Hematopoietic multipotent progenitor cell treated with erythropoietin and hydrocortisone succinate and interleukin-3 and kit ligand, for 6 days (in vitro differentiated cells): ENCODE measurements at regions not wholly inside any gene's neighbourhood (a gene's known extent, or its start where the extent isn't known, plus 50 kb on each side); places are given as distances from the start of the nearest gene placed in this dataset.

Experiments
- DNase-seq: peaks from one replicate; pipeline ENCODE4 v3.0.0-alpha.2; 2015

DNA sequence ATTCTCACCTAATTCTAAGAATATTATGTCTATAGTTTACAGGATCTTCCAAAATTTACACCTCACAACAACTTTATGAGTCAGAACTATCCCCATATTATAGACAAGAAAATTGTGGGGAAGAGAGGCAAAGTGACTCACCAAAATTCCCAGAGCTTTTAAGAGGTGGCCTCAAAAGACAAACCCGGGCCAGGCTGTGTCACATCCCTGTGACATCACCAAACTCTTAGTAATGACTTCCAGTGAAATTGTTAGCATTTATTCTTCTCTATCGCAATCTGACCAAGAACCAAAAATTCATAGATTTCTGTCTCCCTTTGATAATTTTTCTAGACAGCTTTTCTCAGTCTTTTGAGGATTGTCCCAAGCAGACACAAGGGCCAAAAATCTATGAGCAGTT is 134.3 kb downstream of the SNX19 start:
- DNase-seq, result no peak

DNA sequence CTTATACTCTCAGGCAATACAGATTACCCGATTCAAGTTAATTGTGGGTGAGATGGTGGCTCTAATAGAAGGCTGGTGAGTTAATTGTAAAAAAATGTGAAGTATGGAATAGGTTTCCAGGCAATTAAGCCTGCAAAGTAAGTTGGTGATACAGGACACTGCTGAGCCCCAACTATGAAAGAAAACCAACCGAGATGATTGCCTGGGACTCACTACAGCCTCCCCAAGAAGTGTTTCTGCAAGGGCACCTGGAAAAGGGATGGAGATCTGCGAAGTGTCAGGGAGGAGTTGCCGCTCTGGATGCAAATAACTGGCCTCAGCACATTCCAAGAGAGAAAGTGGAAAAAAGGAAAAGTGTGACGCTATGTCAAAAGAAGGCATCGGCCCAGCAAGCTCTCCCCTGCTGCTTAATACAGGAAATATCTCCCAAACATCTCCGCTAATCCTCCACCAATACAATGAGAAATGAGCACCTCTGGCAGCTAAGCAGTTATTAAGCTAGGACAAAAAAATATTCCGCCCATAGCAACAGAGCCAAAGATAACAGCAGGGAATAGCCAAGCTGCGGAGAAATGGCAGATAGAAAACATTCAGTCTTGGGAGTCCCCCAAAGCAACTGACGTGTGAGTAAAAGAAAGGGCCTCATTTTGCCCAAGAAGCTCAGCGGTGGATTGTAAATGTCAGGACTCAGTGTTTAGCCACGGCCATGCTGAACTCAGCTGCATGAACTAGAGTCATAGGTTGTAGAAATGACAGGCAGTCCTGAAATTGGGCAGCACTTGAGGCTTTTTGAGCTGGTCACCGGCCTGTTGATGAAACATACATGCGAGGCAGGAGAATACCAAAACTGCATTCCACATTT is 133.7 kb downstream of the SNX19 start:
- DNase-seq, result no peak

DNA sequence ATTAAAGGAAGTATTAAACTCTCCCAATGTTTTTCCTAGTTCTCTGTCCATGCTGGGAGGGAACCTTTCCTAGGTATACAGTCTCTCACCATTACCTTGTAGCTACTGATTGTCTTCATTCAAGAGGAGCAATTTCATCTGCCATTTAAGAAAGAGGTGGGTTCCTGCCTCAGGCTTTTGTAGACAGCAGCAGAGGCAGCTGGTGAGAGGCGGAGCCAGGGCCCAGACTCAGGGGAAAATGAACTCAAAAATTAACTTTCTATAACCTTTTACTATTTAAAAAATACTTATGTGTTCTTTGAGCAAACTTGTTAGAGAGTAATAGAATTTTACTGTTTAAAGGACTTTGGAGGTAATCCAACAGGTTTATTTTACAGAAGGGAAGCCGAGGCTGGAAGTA is 133.0 kb downstream of the SNX19 start:
- no peak for DNase-seq

DNA sequence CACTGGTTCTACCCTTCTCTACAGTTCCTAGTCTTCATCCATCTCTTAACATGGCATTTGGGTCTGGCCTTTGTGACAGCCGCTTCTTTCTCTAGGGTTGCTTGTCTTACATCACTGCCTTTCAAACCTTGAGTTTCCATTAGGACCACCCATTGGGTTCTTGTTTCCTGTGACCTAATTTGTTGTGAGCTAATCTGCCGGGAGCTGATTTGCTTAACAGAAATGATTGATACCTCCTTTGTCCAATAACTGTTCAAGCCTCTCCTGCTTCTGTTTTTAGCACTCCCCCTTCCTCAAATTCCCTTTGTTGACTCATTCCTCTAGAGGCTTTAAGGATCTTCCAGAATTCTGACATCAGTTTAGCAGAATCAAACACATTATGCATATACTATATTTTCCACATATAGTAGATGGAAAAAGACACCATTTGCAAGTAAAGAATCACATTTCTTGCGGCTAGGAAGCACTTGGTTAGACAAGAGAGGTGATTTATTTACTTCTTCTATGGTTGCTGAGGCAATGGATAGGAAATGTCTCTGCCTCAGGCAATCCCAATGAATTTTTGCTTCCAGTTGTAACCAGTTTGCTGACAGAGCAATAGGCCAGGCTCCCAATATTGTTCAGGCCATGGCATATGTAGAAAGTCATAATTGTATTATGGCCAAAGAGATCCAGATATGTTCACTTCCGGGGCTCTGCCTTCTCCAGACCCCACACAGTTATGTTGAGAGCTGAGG is 130.7 kb downstream of the SNX19 start:
- DNase-seq, result no peak

DNA sequence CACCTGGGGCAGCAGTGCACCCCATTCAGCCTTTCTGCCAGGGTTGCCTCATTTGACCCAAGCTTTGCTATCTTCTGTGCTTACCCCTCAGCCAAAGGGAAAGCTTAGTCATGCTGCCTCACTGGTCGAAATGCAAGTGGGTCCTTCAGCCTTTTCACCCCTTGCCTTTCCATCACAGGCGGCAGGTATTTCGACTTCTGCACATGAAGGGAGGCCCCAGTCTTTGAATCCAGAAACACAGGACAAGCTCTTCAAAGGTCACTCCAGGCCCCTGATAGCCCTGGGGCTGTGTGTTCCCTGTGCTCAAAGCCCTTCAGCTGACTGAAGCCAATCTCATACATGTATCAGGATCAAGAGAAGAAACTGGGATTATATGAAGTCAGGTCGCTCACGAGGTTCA is 129.7 kb downstream of the SNX19 start:
- DNase-seq, result no peak

DNA sequence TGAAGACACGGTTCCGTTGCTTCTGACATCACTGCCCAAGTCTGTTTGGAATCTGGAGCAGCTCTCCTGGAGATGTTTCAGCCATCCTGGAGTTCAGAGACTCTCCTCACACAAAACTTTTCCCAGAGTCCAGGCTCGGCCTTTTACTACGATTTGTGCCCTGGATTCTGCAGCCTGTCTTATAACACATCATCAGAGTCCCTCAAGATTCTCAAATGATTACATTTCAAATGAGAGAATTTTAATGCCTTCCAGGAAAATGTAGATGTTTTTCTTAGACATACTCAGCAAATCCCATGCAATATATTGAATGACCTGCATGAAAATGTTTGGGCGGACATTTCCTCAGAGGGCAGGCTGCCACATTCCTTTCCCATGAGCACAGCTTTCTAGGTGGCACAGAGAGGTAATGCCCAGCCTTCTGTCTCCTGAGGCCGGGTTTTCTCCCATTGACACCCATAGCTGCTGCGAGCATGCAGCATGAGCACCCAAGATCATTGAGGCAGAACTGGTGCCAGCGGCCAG is 129.1 kb downstream of the SNX19 start:
- DNase-seq, result no peak

DNA sequence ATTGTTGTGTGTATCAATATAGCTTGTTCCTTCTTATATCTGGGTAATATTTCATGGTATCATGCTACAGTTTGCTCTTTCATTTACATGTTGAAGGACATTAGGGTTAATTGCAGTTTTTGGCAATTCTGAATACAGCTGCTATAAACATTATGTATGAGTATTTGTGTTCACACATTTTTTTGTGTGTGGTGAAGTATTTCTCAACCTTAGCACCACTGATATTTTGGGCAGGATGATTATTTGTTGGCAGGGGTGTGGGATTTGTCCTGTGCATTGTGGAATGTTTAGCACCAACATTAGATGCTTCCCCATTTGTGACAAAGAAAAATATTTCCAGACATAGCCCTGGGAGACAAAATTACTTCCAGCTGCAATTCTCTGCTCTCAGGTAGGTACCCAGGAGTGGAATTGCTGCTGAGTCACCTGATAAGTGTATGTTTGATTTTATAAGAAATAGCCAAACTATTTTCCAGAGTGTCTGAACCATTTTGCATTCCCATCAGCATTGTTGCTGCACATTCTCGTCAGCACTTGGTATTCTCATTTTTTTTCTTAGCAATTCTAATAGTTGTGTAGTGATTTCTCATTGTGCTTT is 128.2 kb downstream of the SNX19 start:
- no peak for DNase-seq

DNA sequence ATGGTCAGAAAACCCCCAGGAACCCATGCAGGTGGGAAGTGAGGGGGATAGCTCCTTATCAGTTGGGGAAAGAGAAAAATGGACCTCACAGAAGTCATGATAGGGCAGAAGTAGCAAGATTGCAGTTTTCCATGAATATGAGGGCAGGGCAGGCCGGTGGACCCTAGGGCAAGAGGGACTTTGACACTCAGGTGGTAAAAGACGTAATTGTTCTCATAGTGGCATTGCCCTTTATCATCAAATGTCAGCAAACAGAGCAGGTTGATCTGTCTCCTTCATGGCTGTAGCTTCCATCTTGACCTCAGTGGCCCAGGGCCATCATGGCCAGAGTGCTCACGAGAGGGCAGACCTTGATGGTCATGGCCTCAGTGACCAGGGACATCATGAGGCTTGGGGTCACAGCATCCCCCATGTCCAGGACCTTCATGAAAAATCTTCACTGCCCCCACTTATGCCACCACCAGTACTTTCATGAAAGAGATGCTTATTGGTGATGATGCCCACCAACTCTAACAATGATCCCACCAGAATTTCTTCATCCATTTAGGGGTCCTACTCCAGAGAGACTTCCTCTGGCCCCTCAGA is 127.1 kb downstream of the SNX19 start:
- DNase-seq, result no peak

DNA sequence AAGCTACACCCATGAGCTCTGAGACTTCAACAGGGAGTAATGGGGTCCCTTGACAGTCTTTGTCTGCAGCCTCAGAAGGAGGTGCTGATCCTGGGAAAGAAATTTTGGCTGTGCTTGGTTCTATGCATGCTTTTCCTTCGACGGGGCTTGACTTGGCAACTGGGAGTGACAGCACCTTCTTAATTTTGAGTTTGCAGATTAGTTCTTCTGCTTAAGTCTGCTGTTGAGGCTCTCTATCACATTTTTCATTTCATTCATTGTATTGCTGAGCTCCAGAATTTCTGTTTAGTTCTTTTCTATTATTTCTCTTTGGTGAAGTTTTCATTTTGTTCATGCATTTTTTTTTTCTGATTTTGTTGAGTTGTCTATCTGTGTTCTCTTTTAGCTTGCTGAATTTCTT is 125.6 kb downstream of the SNX19 start:
- DNase-seq, result no peak

DNA sequence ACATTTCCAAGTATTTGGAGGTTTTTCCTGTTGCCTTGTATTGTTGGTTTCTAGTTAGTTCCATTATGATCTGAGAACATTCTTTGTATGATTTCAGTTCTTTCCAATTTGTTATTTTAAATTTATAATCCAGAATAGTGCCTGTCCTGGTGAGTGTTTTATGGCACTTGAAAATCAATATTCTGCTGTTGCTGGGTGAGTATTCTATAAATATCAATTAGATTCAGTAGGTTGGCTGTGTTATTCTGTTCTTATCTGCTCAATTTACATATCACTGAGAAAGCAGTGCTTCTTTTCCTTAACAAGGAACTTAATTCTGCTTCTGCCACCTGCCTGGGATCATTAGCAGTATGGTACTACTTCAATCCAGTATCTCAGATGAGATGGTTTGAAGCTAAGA is 123.5 kb downstream of the SNX19 start:
- DNase-seq, result no peak

DNA sequence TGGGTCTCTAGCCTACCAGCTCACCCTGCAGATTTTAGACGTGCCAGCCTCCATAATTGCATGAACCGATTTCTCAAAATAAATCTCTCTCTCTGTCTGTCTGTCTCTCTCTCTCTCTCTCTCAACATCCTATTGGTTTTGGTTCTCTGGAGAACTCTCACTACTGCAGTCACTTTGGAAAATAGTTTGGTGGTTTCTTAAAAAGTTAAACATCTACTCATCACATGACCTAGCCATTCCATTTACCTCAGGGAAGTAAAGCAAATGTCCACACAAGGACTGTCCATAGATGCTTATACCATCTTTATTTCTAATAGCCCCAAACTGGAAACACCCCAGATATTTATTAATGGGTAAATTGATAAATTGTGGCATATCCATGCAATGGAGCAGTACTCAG is 119.5 kb downstream of the SNX19 start:
- no peak for DNase-seq

DNA sequence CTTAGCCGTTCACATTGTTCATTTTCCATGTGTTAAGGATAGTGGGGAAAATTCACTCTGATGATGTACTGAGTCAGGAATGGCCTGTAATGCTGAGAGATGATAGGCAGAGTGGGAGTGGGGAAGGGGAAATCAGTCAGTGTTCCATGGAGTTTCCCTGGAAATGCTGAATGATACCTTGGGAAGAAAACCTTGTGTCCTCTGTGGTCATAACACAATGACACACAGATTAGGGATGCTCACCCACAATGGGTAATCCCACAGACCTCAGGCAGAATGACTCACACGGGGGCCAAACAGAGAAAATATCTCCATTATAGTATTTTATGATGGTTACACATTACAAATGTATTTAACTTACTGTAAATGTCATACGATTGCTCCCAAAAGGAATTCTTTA is 118.0 kb downstream of the SNX19 start:
- no peak for DNase-seq

DNA sequence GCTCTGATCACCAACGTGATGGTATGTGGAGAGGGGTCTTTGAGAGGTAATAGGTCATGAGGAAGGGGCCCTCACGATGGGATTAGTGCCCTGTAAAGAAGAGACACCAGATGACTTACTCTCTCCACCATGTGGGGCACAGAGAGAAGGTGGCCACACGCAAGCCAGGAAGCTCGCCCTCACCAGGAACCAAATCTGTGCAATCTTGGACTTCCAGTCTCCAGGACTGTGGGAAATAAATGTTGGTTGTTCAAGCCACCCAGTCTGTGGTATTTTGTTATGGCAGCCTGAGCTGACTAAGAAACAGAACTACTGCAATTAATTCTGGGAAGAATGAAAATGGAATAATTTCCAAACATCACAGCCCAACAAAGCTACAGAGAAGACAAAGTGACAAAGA is 117.5 kb downstream of the SNX19 start:
- DNase-seq, result no peak

DNA sequence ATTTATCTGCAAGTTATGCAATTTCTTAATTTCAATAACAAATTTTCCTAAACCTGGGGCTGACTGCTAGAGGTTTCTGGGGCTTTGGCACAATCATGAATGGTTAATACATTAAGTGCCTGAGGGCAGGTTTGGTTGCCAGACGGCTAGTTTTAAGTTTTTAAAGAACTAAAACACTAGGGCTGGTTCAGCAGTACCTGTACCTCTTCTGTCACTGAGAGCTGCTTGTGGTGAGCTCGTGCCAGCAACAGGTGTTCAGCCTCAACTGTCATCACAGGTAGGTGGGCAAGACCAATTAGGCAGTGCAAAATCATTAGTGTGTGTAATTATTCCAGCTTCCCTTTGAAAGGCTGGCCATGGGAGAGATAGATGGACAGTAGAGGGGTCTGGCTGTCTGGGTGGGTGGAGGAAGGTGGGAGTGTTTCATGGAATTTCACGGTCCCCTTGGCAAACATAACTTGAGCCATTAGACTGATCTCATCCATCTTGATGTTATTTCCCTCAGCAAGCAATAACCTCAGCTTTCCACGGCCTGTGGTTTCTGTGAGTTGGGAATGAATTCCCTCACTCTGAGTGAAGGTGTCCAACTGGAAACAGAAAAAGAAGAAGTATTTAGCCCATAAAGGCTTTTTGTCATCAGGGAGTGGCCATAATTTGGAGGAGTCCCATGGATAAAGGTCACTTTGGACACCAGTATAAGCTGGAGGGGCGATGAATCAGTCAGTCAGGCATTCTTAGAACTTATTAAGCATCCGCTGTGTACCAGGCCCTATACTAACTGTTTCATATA is 114.8 kb downstream of the SNX19 start:
- DNase-seq, result no peak

DNA sequence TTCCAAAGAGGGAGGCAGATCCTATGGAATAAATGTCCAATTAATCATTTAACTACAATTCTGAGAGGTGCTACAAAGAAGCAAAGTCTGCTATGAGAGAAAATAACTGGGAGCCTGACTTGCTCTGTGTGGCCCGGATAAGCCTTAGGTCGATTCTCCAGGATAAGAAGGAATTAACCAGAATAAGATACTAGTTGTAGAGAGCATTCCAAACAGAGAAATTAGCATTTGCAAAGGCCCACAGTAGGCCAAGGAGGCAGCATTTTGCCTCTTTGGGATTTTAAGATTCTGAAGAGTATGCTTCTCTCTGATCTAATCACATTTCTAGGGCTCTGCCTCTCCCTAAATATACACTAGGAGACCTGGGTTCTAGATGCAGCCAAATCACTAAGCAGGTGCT is 113.7 kb downstream of the SNX19 start:
- DNase-seq, result no peak

DNA sequence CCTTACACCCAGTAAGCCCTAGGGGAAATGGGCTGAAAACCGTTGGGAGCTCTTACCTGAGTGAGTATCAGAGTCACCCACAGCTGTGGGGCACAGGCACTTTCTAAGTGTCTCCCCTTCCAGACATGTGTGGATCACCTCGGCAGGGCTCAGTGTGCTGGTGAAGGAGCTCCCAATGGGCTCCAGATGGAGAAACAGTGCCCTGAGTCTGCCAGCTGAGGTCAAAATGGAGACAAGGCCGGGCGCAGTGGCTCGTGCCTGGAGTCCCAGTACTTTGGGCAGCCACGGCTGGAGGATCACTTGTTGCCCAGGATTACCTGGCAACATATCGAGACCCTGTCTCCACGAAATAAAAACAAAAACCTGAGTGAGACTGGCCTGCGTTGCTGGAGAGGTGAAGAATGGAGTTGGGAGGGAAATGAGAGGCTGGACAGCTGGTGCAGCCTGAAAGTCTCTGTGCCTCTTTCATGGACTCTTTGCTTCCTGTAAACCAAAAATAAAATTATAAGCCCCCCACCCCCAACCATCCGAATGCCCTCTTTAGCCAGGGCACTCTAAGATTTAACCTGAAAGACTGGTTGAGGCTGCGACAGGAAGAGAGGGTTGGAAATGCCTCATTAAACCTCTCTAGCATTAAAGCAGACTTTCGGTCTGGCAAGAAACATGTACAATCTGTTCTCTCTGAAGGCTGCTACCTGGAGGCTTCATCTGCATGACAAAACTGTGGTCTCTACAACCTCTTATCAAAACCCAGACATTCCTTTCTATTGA is 111.8 kb downstream of the SNX19 start:
- no peak for DNase-seq

DNA sequence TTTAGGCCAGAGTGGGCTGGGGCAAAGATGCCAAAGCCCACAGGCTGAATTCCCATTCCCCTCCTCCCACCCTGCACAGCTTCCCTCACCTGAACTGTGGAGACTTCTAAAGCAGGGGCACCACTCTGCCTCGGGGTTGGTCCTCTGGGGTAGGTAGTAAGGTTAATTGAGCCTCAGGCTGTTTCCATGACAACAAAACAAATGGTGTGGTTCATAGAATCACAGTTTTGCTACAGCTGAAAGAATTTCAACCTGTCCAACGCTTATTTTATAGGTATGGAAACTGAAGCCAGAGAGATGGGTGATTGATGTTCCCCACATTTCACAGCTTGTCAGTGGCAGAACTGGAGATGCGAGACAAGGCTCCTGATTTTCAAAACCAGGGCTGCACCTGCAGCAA is 109.5 kb downstream of the SNX19 start:
- no peak for DNase-seq

DNA sequence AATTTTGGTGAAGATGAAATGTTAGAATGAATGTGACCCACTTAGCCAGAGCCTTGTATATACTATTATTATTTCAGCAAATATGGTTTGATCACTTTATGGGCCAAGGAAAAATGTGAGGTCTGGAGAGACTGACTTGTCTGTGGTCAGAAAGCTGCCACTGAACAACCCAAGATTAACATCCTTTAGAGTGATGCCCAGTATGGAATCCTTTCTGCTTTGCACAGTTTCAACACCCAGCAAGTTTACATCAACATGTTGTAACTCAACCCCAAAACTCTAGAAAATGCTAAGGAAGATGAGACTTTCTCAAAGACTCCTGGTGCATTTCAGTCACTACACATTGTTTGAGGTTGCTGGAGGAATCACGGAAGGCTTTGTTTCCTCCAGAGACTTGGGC is 107.7 kb downstream of the SNX19 start:
- DNase-seq, result no peak

DNA sequence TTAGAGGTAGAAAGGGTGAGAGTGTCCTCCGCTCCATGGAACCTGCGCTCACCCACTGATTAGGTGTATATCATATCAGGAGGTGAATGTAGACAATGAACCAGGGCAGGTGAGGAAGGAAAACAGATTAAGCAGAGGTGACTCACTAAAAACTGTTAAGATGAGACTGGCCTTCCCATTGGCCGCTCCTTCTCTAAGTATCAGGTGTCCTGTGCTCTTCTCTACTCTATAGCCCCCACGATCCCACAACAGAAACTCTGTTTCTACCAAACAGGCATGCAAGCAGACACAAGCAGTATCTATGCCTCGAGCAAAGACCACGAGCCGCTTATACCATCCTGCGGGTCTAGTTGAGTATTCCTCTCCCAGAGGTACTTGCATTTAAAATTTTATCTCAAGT is 103.1 kb downstream of the SNX19 start:
- DNase-seq, result no peak

DNA sequence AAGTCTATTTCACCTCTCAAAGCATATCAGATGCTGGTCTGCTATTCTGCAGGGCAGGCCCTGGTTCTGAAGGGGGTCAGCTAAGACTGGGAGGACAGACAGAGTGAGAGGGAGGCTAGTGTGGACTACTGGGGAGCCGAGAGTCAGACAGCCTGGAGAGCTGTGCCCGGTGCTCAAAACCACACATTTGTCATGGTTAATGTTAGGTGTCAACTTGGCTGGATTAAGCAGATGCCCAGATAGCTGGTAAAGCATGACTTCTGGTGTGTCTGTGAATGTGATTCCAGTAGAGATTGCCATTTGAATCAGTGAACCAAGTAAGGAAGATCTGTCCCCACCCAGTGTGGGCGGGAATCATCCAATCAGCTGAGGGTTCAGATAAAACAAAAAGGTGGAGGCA is 102.6 kb downstream of the SNX19 start:
- no peak for DNase-seq

DNA sequence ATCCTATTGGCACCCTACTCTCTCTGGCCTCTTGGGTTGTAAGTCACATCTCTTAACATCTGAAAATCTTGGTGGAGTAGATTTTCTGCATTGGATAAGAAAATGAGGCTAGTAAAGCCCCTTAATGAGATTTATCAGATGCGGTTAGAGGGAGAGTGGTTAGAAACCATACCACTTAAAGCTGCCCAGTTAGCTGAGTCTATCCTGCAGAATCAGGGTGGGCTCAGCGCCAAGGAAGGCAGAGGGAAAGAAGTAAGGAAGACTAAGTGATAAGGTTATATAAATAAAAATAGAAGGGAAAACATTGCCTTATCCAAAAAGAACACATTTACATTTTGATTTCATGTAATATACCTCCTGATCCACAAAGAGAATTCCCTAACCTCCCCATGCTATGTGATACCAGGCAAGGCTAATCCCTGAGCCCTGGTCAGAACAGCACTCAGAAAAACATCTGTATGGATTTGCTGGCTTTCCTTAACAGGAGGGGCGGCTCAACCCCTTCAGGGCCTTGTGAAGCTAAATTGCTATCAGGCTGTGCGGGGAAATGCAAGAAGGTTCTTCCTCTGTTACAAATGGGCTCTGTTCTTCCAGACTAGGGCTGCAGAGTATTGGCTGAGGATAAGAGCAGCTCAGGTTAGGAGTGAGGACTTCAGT is 101.7 kb downstream of the SNX19 start:
- DNase-seq, result no peak
